Suprapubic skin (tissue), 4 donors: ENCODE measurements at regions not wholly inside any gene's neighbourhood (a gene's known extent, or its start where the extent isn't known, plus 50 kb on each side); places are given as distances from the start of the nearest gene placed in this dataset.

Experiments used
- DNase-seq, 2 donors: peaks; one replicate each; pipeline ENCODE4 v3.0.0-alpha.2; 2019; ENCODE audit warnings: low spot score in 2 of 2
- H3K27ac ChIP-seq: fragments of 200-600 bp; sonication (generic); one replicate; pipeline ENCODE4 v1.5.1; 2019
- H3K27me3 ChIP-seq: fragments of 200-600 bp; sonication (generic); one replicate; pipeline ENCODE4 v1.5.1; 2019
- H3K36me3 ChIP-seq: fragments of 200-600 bp; sonication (generic); one replicate; pipeline ENCODE4 v1.5.1; 2019
- H3K4me1 ChIP-seq: fragments of 200-600 bp; sonication (generic); one replicate; pipeline ENCODE4 v1.5.1; 2019
- H3K4me3 ChIP-seq: fragments of 200-600 bp; sonication (generic); one replicate; pipeline ENCODE4 v1.5.1; 2019; ENCODE audit warnings: mild to moderate bottlenecking
- H3K9me3 ChIP-seq: fragments of 200-600 bp; sonication (generic); one replicate; pipeline ENCODE4 v1.5.1; 2019
- EP300 ChIP-seq: sonication (generic); formaldehyde crosslinking; IDR thresholded peaks from one replicate; pipeline ENCODE4 v1.6.1; 2017; ENCODE audit warnings: antibody characterized with exemption
- POLR2A ChIP-seq, 2 donors: fragments of 450-650 bp; IDR thresholded peaks; one replicate each; pipeline ENCODE4 v1.6.1; 2017; ENCODE audit warnings: antibody characterized with exemption in 2 of 2, mild to moderate bottlenecking in 2 of 2, moderate library complexity in 2 of 2
- POLR2AphosphoS5 ChIP-seq, 3 donors: sonication (generic); formaldehyde crosslinking; IDR thresholded peaks; one replicate each; pipeline ENCODE4 v1.6.1; 2017; ENCODE audit warnings: antibody characterized with exemption in 3 of 3
- WGBS: methylation state at CpG from one replicate; pipeline ENCODE4 v1.1.5; 2018; 5-methylcytosine and 5-hydroxymethylcytosine counted together
- TF ChIP-seq, protein P1 (sequence below), 2 donors: fragments of 200-600 bp in 1 of 2; fragments of 450-650 bp in 1 of 2; sonication (generic) in 1 of 2; IDR thresholded peaks; one replicate each; pipeline ENCODE4 v1.5.1; 2016 to 2019; ENCODE audit warnings: antibody characterized with exemption in 2 of 2, mild to moderate bottlenecking in 1 of 2, moderate library complexity in 1 of 2

DNA sequence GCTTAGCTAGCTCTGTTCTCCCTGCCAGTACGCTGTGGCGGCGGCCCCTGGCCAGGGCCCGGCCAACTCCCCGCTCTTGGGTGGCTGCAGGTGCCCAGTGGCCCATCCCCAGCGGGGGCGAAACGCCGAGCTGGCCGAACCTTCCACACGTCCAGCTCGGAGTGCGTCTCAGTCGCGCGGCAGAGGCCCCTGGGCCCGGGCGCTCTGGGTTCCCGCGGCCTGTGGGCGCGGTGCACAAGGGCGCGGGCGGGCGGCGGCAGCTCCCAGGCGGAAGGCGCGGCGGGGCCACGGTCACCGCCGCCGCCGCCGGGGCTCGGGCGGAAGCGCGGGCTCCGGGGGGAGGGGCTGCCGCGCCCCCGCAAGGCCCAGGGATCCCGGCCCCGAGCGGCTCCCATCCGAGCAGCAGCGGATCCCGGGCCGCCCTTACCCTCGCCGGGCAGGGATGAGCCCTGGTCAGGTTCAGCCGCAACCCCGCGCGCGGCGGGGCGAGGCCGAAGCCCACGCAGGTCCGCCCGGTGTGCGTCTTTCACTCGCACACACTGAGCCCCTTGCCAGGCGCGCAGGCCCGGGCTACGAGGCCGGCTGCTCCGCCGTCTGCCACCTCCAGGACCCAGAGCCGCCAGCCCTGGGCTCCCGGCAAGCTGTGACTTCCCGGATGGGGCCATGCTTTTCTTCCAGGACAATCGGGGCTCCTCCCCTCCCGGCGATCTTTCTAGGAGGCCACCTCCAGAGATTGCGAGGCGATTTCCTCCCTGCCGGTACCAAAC, 54.2 kb downstream of the CCDC54 start:
- TF ChIP-seq, protein P1, sequence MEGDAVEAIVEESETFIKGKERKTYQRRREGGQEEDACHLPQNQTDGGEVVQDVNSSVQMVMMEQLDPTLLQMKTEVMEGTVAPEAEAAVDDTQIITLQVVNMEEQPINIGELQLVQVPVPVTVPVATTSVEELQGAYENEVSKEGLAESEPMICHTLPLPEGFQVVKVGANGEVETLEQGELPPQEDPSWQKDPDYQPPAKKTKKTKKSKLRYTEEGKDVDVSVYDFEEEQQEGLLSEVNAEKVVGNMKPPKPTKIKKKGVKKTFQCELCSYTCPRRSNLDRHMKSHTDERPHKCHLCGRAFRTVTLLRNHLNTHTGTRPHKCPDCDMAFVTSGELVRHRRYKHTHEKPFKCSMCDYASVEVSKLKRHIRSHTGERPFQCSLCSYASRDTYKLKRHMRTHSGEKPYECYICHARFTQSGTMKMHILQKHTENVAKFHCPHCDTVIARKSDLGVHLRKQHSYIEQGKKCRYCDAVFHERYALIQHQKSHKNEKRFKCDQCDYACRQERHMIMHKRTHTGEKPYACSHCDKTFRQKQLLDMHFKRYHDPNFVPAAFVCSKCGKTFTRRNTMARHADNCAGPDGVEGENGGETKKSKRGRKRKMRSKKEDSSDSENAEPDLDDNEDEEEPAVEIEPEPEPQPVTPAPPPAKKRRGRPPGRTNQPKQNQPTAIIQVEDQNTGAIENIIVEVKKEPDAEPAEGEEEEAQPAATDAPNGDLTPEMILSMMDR (IDR thresholded peaks at IDR 0.05), result no peak
- TF ChIP-seq POLR2AphosphoS5 (IDR thresholded peaks at IDR 0.05), result peak in 1 of 3 donors; percentile 68
- Histone ChIP-seq H3K4me3 (peak overlapping the region; percentile 77), H3K36me3 (no peaks in the 10 kb centered on the region), H3K4me1 (peaks cover 25% of the 10 kb centered on the region), H3K9me3 (no peaks in the 10 kb centered on the region), H3K27ac (peak overlapping the region; percentile 90), H3K27me3 (no peaks in the 10 kb centered on the region)
- DNase-seq, result peak; percentile 80 to 89
- WGBS, result 3% methylated on average over 8 of the region's 83 CpGs

DNA sequence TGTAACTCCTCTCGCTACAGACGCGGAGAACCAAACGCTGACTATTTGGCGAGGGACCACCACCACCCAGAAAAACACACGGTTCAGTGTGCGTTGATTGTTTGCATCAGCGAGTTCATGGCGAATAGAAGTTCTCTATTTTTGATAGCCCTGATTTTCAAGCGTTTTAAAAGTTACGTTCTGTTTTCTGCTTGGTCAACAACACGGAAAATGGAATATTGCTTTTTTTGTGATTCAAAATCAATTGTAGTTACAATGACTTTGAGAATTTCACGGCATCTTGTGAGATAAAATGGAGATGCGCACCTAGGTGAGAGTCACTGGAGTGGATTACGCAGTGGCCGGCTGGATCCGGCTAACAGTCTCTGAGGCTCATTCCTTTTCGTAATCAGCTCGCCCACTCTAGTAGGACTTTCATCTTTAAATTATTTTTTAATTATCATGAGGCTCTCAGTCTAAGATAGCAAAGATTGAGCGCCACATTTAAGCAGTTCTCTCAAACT, 54.8 kb downstream of the CCDC54 start:
- no peak for DNase-seq
- Histone ChIP-seq H3K27ac (peak overlapping the region; percentile 90), H3K27me3 (no peaks in the 10 kb centered on the region), H3K9me3 (no peaks in the 10 kb centered on the region), H3K4me3 (peak overlapping the region; percentile 77), H3K36me3 (no peaks in the 10 kb centered on the region), H3K4me1 (peaks cover 25% of the 10 kb centered on the region)
- TF ChIP-seq, protein P1 (IDR thresholded peaks at IDR 0.05), result no peak
- TF ChIP-seq EP300 (no peak), POLR2A (IDR thresholded peaks at IDR 0.05) (no peak), POLR2AphosphoS5 (IDR thresholded peaks at IDR 0.05) (no peak)
- WGBS, result 2% methylated on average over 20 of the region's 20 CpGs

DNA sequence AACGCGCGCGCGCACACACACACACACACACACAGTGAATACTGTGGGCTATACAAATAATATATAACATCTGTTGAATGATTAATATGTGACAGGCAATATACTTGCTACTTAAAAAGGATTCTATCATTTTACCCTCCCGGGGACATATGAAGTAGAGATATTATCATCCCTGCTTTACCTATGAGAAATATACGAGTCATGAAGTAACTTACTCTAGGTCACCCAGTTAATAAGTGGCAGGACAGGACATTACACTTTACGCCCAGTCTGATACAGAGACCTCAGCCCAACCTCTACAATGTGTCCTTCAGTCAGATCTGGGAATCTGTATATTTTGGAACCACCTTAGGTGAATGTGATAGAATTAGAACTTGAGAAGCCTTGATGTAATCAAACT, 55.4 kb downstream of the CCDC54 start:
- Histone ChIP-seq H3K4me1 (peaks cover 25% of the 10 kb centered on the region), H3K27ac (no peak overlapping the region), H3K36me3 (no peaks in the 10 kb centered on the region), H3K27me3 (no peaks in the 10 kb centered on the region), H3K9me3 (no peaks in the 10 kb centered on the region), H3K4me3 (peak overlapping the region; percentile 77)
- WGBS, result 67% methylated on average over 8 of the region's 8 CpGs
- TF ChIP-seq, protein P1 (IDR thresholded peaks at IDR 0.05), result no peak
- TF ChIP-seq POLR2A (IDR thresholded peaks at IDR 0.05) (no peak), EP300 (no peak), POLR2AphosphoS5 (IDR thresholded peaks at IDR 0.05) (no peak)
- DNase-seq, result no peak

DNA sequence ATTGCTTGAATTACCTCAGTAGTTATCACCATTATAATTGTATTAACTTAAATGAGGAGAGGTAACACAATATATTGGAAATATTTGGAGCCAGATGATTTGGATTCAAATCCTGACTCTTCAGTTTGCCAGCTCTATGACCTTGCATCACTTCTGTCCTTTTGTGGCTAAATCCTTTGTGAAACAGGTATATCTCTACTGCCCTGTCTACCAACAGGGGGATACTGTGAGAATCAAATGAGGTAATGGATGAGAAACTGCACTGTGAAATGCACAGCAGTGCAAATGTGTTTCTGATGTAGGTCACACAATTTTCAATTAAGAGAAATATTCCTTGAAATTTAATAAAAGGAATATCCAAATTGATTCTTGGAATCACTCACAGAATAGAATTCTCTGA, 58.8 kb downstream of the CCDC54 start:
- no peaks in the 10 kb centered on the region for H3K27me3 ChIP-seq
- no peaks in the 10 kb centered on the region for H3K9me3 ChIP-seq
- no peak overlapping the region for H3K4me3 ChIP-seq
- no peak for DNase-seq
- TF ChIP-seq POLR2AphosphoS5 (IDR thresholded peaks at IDR 0.05) (no peak), EP300 (no peak), POLR2A (IDR thresholded peaks at IDR 0.05) (no peak)
- TF ChIP-seq, protein P1 (IDR thresholded peaks at IDR 0.05), result no peak
- no peaks in the 10 kb centered on the region for H3K36me3 ChIP-seq
- no peak overlapping the region for H3K27ac ChIP-seq
- H3K4me1 ChIP-seq, result peaks cover 7% of the 10 kb centered on the region

DNA sequence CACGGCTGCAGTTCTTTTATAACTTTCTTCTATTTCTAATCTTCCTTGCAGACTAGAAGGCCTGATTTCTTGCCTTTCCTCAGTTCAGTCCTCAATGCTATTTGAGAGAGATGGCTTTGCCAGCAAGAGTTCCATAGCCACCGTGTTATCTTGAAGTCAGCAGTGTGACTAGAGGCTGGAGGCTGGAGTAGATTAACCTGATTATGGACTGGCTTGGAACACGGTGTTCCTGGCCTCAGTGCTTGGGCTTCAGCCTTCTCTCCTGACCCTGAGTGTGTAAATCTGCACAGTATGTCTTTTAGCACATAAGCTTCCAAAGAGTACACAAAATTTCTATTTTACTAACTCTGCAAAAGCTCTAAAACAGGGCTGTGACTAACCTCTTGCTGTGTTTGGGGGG, 61.4 kb downstream of the CCDC54 start:
- no peaks in the 10 kb centered on the region for H3K27me3 ChIP-seq
- no peaks in the 10 kb centered on the region for H3K9me3 ChIP-seq
- DNase-seq, result no peak
- WGBS, result 68% methylated on average over 3 of the region's 3 CpGs
- no peaks in the 10 kb centered on the region for H3K4me1 ChIP-seq
- no peaks in the 10 kb centered on the region for H3K36me3 ChIP-seq
- no peak overlapping the region for H3K27ac ChIP-seq
- H3K4me3 ChIP-seq, result no peak overlapping the region
- TF ChIP-seq EP300 (no peak), POLR2AphosphoS5 (IDR thresholded peaks at IDR 0.05) (no peak), POLR2A (IDR thresholded peaks at IDR 0.05) (no peak)
- TF ChIP-seq, protein P1 (IDR thresholded peaks at IDR 0.05), result no peak
